ENCODE measurements at regions not wholly inside any gene's neighbourhood (a gene's known extent, or its start where the extent isn't known, plus 50 kb on each side); places are given as distances from the start of the nearest gene placed in this dataset.

DNA sequence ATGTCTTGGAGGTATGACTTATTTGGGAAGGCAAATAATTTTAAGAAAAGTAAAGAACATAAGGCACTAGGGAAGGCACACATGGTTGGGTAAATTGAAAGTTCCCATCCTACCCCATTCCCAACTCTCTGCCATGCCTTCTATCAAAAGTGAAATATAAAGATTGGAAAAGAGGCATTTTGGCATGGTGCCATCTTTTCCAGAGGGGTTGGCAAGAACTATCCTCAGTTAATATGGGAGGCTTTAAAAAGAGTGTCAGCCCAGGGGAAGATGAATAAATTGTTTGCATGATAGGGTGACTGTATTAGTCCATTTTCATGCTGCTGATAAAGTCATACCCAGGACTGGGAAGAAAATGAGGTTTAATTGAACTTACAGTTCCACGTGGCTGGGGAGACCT lies 150.8 kb upstream of the BOD1L1 start:
- Histone ChIP-seq H3K9me3 (no peaks in the 10 kb centered on the region), H3K4me3 (no peak overlapping the region), H3K4me1 (ENCODE audit: control insufficient read depth in 1 of 2, low read depth in 2 of 2) (no peaks in the 10 kb centered on the region), H3K36me3 (no peaks in the 10 kb centered on the region), H3K27ac (no peak overlapping the region), H3K27me3 (replicated peaks; ENCODE audit: insufficient read depth) (no peaks in the 10 kb centered on the region)
- DNase-seq (ENCODE audit: low spot score) (no peak), ATAC-seq (ENCODE audit: insufficient number of reproducible peaks, low FRiP score, low read depth) (no peak)
- TF ChIP-seq CTCF (IDR thresholded peaks at IDR 0.05) = no peak

DNA sequence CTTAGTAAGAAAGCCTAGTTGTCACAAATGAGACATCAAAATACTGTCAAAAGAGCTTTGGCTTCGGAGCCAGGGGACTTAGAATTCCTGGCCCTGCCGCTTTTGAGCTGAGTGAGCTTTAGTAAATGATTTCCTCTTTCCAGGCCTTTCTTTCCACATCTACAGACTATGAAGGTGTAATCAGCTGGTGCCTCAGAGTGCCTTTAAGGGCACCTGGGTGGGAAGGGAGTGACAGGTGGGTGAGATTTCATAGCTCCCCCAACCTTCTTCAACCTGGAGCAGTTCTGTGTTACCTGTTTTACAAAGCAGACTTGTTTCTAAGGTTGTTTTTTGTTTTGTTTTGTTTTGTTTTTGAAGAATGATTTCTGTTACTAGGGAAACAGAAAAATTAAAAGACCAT lies 154.7 kb upstream of the BOD1L1 start:
- H3K9me3 ChIP-seq = no peaks in the 10 kb centered on the region
- no peak overlapping the region for H3K4me3 ChIP-seq
- no peak for DNase-seq (ENCODE audit: low spot score)
- no peak overlapping the region for H3K27ac ChIP-seq
- H3K27me3 ChIP-seq (replicated peaks; ENCODE audit: insufficient read depth) = no peaks in the 10 kb centered on the region
- H3K4me1 ChIP-seq (ENCODE audit: control insufficient read depth in 1 of 2, low read depth in 2 of 2) = no peaks in the 10 kb centered on the region
- no peaks in the 10 kb centered on the region for H3K36me3 ChIP-seq
- no peak for ATAC-seq (ENCODE audit: insufficient number of reproducible peaks, low FRiP score, low read depth)
- no peak for TF ChIP-seq CTCF (IDR thresholded peaks at IDR 0.05)

DNA sequence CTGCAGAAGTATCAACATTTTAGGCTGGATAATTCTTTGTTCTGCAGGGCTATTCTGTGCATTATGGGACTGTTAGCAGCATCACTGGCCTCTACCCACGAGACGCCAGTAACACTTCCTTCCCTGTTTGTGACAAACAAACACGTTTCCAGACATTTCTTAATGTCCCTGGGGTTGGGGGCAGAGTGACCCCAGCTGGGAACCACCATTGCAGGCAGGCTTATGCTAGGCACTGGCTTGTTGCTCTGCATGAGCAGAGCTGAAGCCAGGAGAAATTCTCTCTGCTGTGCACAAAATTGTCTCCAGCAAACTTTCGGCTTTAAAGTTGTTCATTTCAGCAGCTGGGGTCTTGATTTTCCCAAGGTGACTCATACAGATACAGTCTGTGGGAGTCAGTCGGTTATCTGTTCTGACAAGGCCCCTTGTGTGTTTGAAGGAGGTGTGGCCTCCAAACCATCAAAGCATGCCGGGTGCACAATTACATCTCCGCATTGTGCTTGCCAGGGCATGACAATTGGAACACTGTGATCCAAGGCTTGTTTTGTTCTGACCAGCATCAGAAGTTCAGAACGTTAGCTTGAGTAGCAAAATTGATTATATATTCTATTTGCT lies 156.4 kb upstream of the BOD1L1 start:
- ATAC-seq (ENCODE audit: insufficient number of reproducible peaks, low FRiP score, low read depth) (no peak), DNase-seq (ENCODE audit: low spot score) (no peak)
- Histone ChIP-seq H3K4me3 (no peak overlapping the region), H3K27ac (no peak overlapping the region), H3K27me3 (replicated peaks; ENCODE audit: insufficient read depth) (no peaks in the 10 kb centered on the region), H3K36me3 (no peaks in the 10 kb centered on the region), H3K9me3 (no peaks in the 10 kb centered on the region), H3K4me1 (ENCODE audit: control insufficient read depth in 1 of 2, low read depth in 2 of 2) (no peaks in the 10 kb centered on the region)
- TF ChIP-seq CTCF (IDR thresholded peaks at IDR 0.05) = no peak

- Histone ChIP-seq H3K36me3 (no peaks in the 10 kb centered on the region), H3K4me1 (ENCODE audit: control insufficient read depth in 1 of 2, low read depth in 2 of 2) (no peaks in the 10 kb centered on the region), H3K9me3 (no peaks in the 10 kb centered on the region), H3K4me3 (no peak overlapping the region), H3K27ac (no peak overlapping the region), H3K27me3 (replicated peaks; ENCODE audit: insufficient read depth) (no peaks in the 10 kb centered on the region)
- TF ChIP-seq CTCF (IDR thresholded peaks at IDR 0.05) = no peak
- DNase-seq (ENCODE audit: low spot score) (no peak), ATAC-seq (ENCODE audit: insufficient number of reproducible peaks, low FRiP score, low read depth) (no peak)
Measured at GRCh38 chr4:13793020-13793710, 165.6 kb upstream of the BOD1L1 start.

GRCh38 chr4:13794819-13795565 lies 167.5 kb upstream of the BOD1L1 start:
- Histone ChIP-seq H3K9me3 (no peaks in the 10 kb centered on the region), H3K36me3 (no peaks in the 10 kb centered on the region), H3K27ac (no peak overlapping the region), H3K27me3 (replicated peaks; ENCODE audit: insufficient read depth) (no peaks in the 10 kb centered on the region), H3K4me1 (ENCODE audit: control insufficient read depth in 1 of 2, low read depth in 2 of 2) (no peaks in the 10 kb centered on the region), H3K4me3 (no peak overlapping the region)
- no peak for TF ChIP-seq CTCF (IDR thresholded peaks at IDR 0.05)
- ATAC-seq (ENCODE audit: insufficient number of reproducible peaks, low FRiP score, low read depth) (no peak), DNase-seq (ENCODE audit: low spot score) (no peak)

Data from thoracic aorta (tissue), 2 donors.